Activated naive CD8-positive, alpha-beta T cell treated with anti-CD3 and anti-CD28 coated beads for 36 hours (primary cell): ENCODE measurements at regions not wholly inside any gene's neighbourhood (a gene's known extent, or its start where the extent isn't known, plus 50 kb on each side); places are given as distances from the start of the nearest gene placed in this dataset.

Experiments
- DNase-seq: peaks from one replicate; pipeline ENCODE4 v3.0.0; 2021
- H3K27ac Mint-ChIP-seq: one replicate; pipeline ENCODE4 v1.8.0; 2022; ENCODE audit warnings: mild to moderate bottlenecking, moderate library complexity, mixed read lengths
- H3K27me3 Mint-ChIP-seq: one replicate; pipeline ENCODE4 v1.8.0; 2022; ENCODE audit warnings: mild to moderate bottlenecking, mixed read lengths
- H3K36me3 Mint-ChIP-seq: one replicate; pipeline ENCODE4 v1.8.0; 2021; ENCODE audit warnings: mild to moderate bottlenecking, mixed read lengths
- H3K4me1 Mint-ChIP-seq: one replicate; pipeline ENCODE4 v1.8.0; 2021; ENCODE audit warnings: mixed read lengths
- H3K4me3 Mint-ChIP-seq: one replicate; pipeline ENCODE4 v1.8.0; 2022; ENCODE audit warnings: mild to moderate bottlenecking, moderate library complexity, mixed read lengths
- H3K9me3 Mint-ChIP-seq: one replicate; pipeline ENCODE4 v1.8.0; 2022; ENCODE audit warnings: mixed read lengths

- H3K4me1 Mint-ChIP-seq: no peaks in the 10 kb centered on the region
- no peak overlapping the region for H3K4me3 Mint-ChIP-seq
- no peaks in the 10 kb centered on the region for H3K9me3 Mint-ChIP-seq
- no peak for DNase-seq
- no peaks in the 10 kb centered on the region for H3K27me3 Mint-ChIP-seq
- H3K36me3 Mint-ChIP-seq: no peaks in the 10 kb centered on the region
- no peak overlapping the region for H3K27ac Mint-ChIP-seq
These were observed 289.7 kb upstream of the TRAM1L1 start for GRCh38 chr4:117375101-117375500.

- Mint-ChIP-seq H3K27ac (no peak overlapping the region), H3K27me3 (no peaks in the 10 kb centered on the region), H3K4me1 (no peaks in the 10 kb centered on the region), H3K9me3 (no peaks in the 10 kb centered on the region), H3K4me3 (no peak overlapping the region), H3K36me3 (no peaks in the 10 kb centered on the region)
- DNase-seq: no peak
These were observed 291.3 kb upstream of the TRAM1L1 start for GRCh38 chr4:117376692-117377091.

DNA sequence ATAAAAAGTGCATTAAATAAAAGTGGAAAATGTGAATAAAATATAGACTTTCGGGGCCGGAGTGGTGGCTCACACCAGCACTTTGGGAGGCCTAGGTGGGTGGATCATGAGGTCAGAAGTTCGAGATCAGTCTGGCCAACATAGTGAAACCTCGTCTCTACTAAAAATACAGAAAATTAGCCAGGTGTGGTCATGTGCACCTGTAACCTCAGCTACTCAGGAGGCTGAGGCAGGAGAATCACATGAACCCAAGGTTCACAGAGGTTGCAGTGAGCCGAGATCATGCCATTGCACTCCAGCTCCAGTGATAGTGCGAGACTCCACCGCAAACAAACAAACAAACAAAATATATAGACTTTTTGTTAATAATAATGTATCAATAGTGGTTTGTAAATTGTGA lies 293.6 kb upstream of the TRAM1L1 start:
- no peaks in the 10 kb centered on the region for H3K9me3 Mint-ChIP-seq
- no peak overlapping the region for H3K27ac Mint-ChIP-seq
- H3K36me3 Mint-ChIP-seq: no peaks in the 10 kb centered on the region
- no peaks in the 10 kb centered on the region for H3K27me3 Mint-ChIP-seq
- no peaks in the 10 kb centered on the region for H3K4me1 Mint-ChIP-seq
- no peak for DNase-seq
- no peak overlapping the region for H3K4me3 Mint-ChIP-seq

GRCh38 chr4:117383468-117383867 lies 298.1 kb upstream of the TRAM1L1 start:
- Mint-ChIP-seq H3K27me3 (no peaks in the 10 kb centered on the region), H3K36me3 (no peaks in the 10 kb centered on the region), H3K9me3 (no peaks in the 10 kb centered on the region), H3K4me3 (no peak overlapping the region), H3K27ac (no peak overlapping the region), H3K4me1 (no peaks in the 10 kb centered on the region)
- DNase-seq: no peak

- Mint-ChIP-seq H3K27ac (no peak overlapping the region), H3K36me3 (no peaks in the 10 kb centered on the region), H3K9me3 (no peaks in the 10 kb centered on the region), H3K4me1 (no peaks in the 10 kb centered on the region), H3K4me3 (no peak overlapping the region), H3K27me3 (no peaks in the 10 kb centered on the region)
- no peak for DNase-seq
These were observed 300.1 kb upstream of the TRAM1L1 start for GRCh38 chr4:117385526-117385925.

- DNase-seq: no peak
- Mint-ChIP-seq H3K36me3 (no peaks in the 10 kb centered on the region), H3K27me3 (no peaks in the 10 kb centered on the region), H3K4me1 (no peaks in the 10 kb centered on the region), H3K9me3 (no peaks in the 10 kb centered on the region), H3K4me3 (no peak overlapping the region), H3K27ac (no peak overlapping the region)
These were observed 301.7 kb upstream of the TRAM1L1 start for GRCh38 chr4:117387072-117387471.

DNA sequence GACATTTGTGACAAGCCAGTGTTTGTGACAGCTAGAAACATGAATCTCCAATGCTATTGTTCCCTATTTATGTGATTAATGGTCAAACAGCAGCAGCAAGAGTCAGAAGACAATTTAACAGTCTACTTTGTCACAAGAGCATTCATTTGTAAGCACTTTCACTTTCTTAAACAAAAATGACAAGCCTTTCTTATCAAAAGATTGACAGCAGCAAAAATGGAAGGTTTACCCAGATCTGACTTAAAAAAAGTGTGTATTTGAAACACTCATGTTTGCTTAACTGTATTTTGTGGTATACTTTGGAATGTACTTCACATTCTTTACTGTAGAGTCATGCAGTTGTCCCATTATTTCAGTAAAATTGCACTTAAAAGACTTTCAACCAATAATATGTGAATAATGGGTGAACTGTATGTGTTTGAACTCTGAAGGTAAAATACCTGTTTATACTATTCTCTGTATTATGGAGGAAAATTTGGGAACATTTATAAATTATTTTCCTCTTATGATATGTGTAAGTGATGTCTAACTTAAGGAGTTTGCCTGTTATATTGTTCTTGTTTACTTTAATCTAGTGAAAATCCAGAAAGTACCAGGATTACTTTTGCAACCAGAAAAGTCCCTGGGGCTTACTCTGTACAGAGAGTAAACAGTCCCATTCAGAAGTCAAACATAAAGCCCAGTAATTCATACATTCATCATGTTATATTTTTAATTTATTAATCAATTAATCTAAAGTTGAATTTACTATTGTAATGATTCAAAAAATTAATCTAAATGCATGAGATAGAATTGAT lies 314.9 kb upstream of the TRAM1L1 start:
- Mint-ChIP-seq H3K4me3 (no peak overlapping the region), H3K27me3 (no peaks in the 10 kb centered on the region), H3K4me1 (no peaks in the 10 kb centered on the region), H3K9me3 (no peaks in the 10 kb centered on the region), H3K27ac (no peak overlapping the region), H3K36me3 (no peaks in the 10 kb centered on the region)
- no peak for DNase-seq

DNA sequence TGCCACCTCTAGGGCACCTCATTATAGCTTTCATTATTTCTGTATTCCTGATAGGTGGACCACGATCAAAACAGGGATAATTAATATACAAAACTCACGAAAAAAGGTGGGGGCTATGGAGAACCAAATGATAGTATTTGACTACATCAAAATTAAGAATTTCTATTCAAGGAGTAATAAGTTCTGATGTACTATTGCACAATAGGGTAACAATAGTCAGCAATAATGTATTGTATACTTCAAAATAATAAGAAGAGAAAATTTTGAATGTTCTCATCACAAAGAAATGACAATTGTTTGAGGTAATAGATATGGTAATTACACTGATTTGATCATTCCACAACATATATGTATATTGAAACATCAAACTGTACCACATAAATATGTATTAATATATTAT lies 327.3 kb upstream of the TRAM1L1 start:
- Mint-ChIP-seq H3K4me1 (no peaks in the 10 kb centered on the region), H3K27me3 (no peaks in the 10 kb centered on the region), H3K36me3 (no peaks in the 10 kb centered on the region)

DNA sequence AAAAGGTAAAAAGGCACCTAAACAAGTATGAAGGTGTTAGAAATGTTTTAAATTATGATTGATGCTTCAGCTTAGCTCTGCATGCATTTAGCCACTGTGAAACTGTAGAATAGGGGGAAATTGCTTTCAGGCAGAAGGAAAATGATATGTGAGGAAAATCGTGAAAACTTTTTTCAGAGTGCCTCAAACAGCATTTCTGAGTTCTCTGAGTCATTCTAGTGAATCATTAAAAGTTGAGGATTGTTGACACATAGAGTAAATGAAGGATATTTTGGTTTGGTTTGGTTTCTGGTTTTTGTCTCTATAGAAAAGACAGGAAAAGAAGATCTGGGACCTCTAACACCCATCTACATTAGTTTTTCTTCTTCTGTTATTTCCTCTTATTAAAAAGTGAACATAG lies 332.5 kb upstream of the TRAM1L1 start:
- Mint-ChIP-seq H3K27ac (no peak overlapping the region), H3K4me3 (no peak overlapping the region), H3K36me3 (no peaks in the 10 kb centered on the region), H3K9me3 (peaks cover 1% of the 10 kb centered on the region), H3K27me3 (no peaks in the 10 kb centered on the region), H3K4me1 (no peaks in the 10 kb centered on the region)
- no peak for DNase-seq

More for the DNA sequence above, 327.3 kb upstream of the TRAM1L1 start:
- DNase-seq: no peak
- Mint-ChIP-seq H3K4me3 (no peak overlapping the region), H3K9me3 (no peaks in the 10 kb centered on the region), H3K27ac (no peak overlapping the region)

DNA sequence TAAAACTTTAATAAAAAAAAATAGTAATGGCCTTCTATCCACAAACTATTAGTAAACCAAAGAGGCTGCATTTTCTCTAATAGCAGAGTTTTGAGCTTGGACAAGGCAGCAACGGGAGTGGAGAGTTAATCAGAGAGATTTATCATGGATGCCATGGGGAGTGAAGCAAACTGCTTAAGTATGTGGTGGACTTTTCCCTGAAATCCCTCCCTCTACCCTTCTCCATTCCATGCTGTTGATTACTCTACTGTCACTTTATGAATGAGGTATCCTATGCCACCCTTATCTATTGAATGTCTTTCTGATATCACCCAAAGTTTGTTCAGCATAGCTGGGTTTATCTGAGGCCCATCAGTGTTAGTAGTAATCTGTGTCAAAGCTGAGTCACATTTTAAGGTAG lies 335.6 kb upstream of the TRAM1L1 start:
- no peak for DNase-seq
- Mint-ChIP-seq H3K27me3 (no peaks in the 10 kb centered on the region), H3K4me3 (no peak overlapping the region), H3K9me3 (peaks cover 1% of the 10 kb centered on the region), H3K36me3 (no peaks in the 10 kb centered on the region), H3K4me1 (no peaks in the 10 kb centered on the region), H3K27ac (no peak overlapping the region)

DNA sequence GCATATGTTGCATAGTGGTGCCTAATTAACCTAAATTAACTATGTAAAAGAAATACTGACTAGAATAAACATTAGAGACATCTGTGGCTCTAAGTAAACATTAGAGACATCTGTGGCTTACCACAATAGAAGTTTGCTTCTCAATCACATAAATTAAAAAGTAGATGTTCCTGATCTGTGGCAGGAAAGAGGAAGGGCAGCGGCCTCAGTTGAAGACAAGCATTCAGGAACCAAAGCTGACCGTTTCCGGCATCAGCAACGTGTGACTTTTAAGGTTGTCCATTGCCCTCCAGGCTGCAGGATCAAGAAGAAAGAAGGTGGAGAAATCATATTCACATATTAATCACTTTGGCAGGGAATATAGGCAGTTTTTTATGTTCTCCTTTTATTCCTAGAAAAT lies 336.3 kb upstream of the TRAM1L1 start:
- Mint-ChIP-seq H3K4me1 (no peaks in the 10 kb centered on the region), H3K27ac (no peak overlapping the region), H3K4me3 (no peak overlapping the region), H3K27me3 (no peaks in the 10 kb centered on the region), H3K36me3 (no peaks in the 10 kb centered on the region), H3K9me3 (peaks cover 1% of the 10 kb centered on the region)
- DNase-seq: no peak

DNA sequence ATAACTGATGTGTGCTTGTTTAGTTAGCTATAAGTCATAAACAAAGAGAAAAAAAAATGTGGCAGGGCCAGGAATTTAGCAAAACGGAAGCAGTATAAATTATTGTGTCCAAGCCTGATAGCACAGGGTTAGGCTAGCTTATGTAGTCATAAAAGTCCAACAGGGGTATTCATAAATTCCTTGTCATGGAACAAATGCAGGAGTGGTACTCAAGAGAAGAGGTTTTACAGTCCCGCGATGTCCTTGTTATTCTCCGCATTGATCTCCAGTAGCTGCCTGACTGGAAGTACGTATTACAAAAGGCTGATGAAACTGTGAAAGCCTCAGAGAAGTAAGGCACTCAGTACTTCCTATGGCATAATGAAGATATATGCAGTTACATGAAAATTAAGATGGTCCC lies 336.9 kb upstream of the TRAM1L1 start:
- Mint-ChIP-seq H3K9me3 (peaks cover 1% of the 10 kb centered on the region), H3K4me1 (no peaks in the 10 kb centered on the region), H3K27me3 (no peaks in the 10 kb centered on the region), H3K36me3 (no peaks in the 10 kb centered on the region), H3K27ac (no peak overlapping the region), H3K4me3 (no peak overlapping the region)
- DNase-seq: no peak

DNA sequence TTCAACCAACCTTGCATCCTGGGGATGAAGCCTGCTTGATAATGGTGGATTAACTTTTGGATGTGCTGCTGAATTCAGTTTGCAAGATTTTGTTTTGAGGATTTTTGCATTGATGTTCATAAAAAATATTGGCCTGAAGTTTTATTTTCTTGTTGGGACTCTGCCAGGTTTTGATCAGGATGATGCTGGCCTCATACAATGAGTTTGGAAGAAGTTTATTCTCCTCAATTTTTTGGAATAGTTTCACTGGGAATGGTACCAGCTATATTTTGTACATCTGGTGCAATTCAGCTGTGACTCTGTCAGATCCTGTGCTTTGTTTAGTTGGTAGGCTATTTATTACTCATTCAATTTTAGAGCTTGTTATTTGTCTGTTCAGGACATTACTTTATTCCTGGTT lies 340.3 kb upstream of the TRAM1L1 start:
- no peaks in the 10 kb centered on the region for H3K36me3 Mint-ChIP-seq
- no peak overlapping the region for H3K4me3 Mint-ChIP-seq
- H3K27ac Mint-ChIP-seq: no peak overlapping the region
- H3K9me3 Mint-ChIP-seq: peaks cover 1% of the 10 kb centered on the region
- DNase-seq: no peak
- no peaks in the 10 kb centered on the region for H3K4me1 Mint-ChIP-seq
- no peaks in the 10 kb centered on the region for H3K27me3 Mint-ChIP-seq

- no peak overlapping the region for H3K27ac Mint-ChIP-seq
- no peaks in the 10 kb centered on the region for H3K27me3 Mint-ChIP-seq
- H3K4me1 Mint-ChIP-seq: no peaks in the 10 kb centered on the region
- DNase-seq: no peak
- no peaks in the 10 kb centered on the region for H3K36me3 Mint-ChIP-seq
- H3K9me3 Mint-ChIP-seq: no peaks in the 10 kb centered on the region
- no peak overlapping the region for H3K4me3 Mint-ChIP-seq
These were observed 343.2 kb upstream of the TRAM1L1 start for GRCh38 chr4:117428536-117428935.

DNA sequence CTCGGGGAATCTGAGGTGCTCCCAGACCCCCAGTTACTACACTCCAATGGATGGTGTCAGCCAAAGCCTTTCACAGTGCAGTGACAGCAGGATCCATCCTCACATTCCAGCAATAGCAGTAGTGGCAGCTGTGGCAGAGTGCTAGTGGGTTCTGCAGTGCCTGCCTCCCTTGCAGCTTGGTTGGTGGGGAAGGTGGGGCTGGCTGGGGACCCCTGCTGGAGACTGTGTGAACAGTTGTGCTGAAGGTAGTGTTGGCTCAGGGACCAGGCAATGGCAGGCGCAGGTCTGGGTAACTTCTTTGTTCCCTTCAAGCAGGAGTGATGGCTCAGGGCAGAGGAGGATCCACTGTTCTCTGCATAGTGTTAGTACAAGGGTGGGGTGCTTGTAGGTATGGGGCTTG lies 343.7 kb upstream of the TRAM1L1 start:
- H3K36me3 Mint-ChIP-seq: no peaks in the 10 kb centered on the region
- no peak for DNase-seq

GRCh38 chr4:117429506-117429905 lies 344.1 kb upstream of the TRAM1L1 start:
- Mint-ChIP-seq H3K4me1 (no peaks in the 10 kb centered on the region), H3K36me3 (no peaks in the 10 kb centered on the region), H3K9me3 (no peaks in the 10 kb centered on the region), H3K27me3 (no peaks in the 10 kb centered on the region), H3K4me3 (no peak overlapping the region), H3K27ac (no peak overlapping the region)
- no peak for DNase-seq

More for the DNA sequence above, 343.7 kb upstream of the TRAM1L1 start:
- no peaks in the 10 kb centered on the region for H3K27me3 Mint-ChIP-seq
- H3K9me3 Mint-ChIP-seq: no peaks in the 10 kb centered on the region
- no peaks in the 10 kb centered on the region for H3K4me1 Mint-ChIP-seq
- no peak overlapping the region for H3K4me3 Mint-ChIP-seq
- no peak overlapping the region for H3K27ac Mint-ChIP-seq
